GM12878 (cell line): ENCODE measurements at regions not wholly inside any gene's neighbourhood (a gene's known extent, or its start where the extent isn't known, plus 50 kb on each side); places are given as distances from the start of the nearest gene placed in this dataset.
"Not testable (repeated sequence)": the region's sequence is repeated elsewhere in the genome, so short reads cannot be mapped to it uniquely, and the experiment has no call there.

ENCODE experiments used
- ATAC-seq: fragments of 200-7000 bp; cut with Tn5 transposase; 3 replicates; pipeline ENCODE4 v1.9.1; 2020; ENCODE audit warnings: mild to moderate bottlenecking, moderate library complexity
- BruUV-seq: library from RNA; stranded (reverse); fragments of 400-500 nt; replicated peaks from 2 replicates; lab custom pipeline; 2021; lab: Mats Ljungman, UMichigan
- CTCF ChIA-PET: fragments of 300-600 bp; sonication (Branson Sonifier 250); formaldehyde crosslinking; extraction: SDS; loops from one replicate; lab custom pipeline; 2021; ENCODE audit warnings: inconsistent platforms; lab: Yijun Ruan, JAX
- POLR2A ChIA-PET: fragments of 350-600 bp; formaldehyde crosslinking; extraction: SDS; loops from one replicate; lab custom pipeline; 2021; ENCODE audit warnings: inconsistent platforms; lab: Charles Lee
- RAD21 ChIA-PET: fragments of 300-600 bp; sonication (Branson Sonifier 250); formaldehyde crosslinking; loops from one replicate; lab custom pipeline; 2023; ENCODE audit warnings: antibody characterized with exemption; ENCODE audit not compliant: unreplicated experiment; lab: Charles Lee
- SMC1A ChIA-PET: fragments of 300-600 bp; sonication (Branson Sonifier 250); formaldehyde crosslinking; loops from one replicate; lab custom pipeline; 2023; ENCODE audit not compliant: unreplicated experiment, uncharacterized antibody; lab: Charles Lee
- DNase-seq: peaks from one replicate; pipeline ENCODE4 v3.0.0-alpha.2; 2011; ENCODE audit warnings: low read depth, low spot score
- FAIRE-seq: peaks from 3 replicates; lab custom pipeline; 2011; peaks lifted over from hg19 to GRCh38; lab: Jason Lieb, UNC
- H2AFZ ChIP-seq: 2 replicates; pipeline ENCODE4 v1.6.0; 2011; ENCODE audit warnings: low read depth, low read length, control low read depth; ENCODE audit not compliant: control insufficient read depth
- H3K27ac ChIP-seq: 2 replicates; pipeline ENCODE4 v1.5.1; 2011; ENCODE audit warnings: control low read depth; ENCODE audit not compliant: control insufficient read depth, insufficient read depth
- H3K27me3 ChIP-seq, 2 experiments: replicated peaks in 1 of 2; 2 replicates each; pipeline versions ENCODE4 v1.6.0 to v1.6.1; 2011; ENCODE audit warnings: low read length in 1 of 2; ENCODE audit not compliant: control insufficient read depth in 2 of 2, insufficient read depth in 2 of 2
- H3K36me3 ChIP-seq, 2 experiments: 2 replicates each; pipeline ENCODE4 v1.5.1; 2011; ENCODE audit warnings: low read length in 1 of 2; ENCODE audit not compliant: control insufficient read depth in 2 of 2, insufficient read depth in 2 of 2
- H3K4me1 ChIP-seq: 2 replicates; pipeline ENCODE4 v1.6.1; 2011; ENCODE audit warnings: mild to moderate bottlenecking, low read length, moderate library complexity, mixed read lengths; ENCODE audit not compliant: control insufficient read depth, insufficient read depth
- H3K4me2 ChIP-seq: 2 replicates; pipeline ENCODE4 v1.6.0; 2011; ENCODE audit warnings: control low read depth; ENCODE audit not compliant: control insufficient read depth, insufficient read depth
- H3K4me3 ChIP-seq: fragments of 200-600 bp; sonication (generic); 2 replicates; pipeline ENCODE4 v1.5.1; 2016
- H3K79me2 ChIP-seq: 2 replicates; pipeline ENCODE4 v1.6.0; 2011; ENCODE audit warnings: low read length; ENCODE audit not compliant: control insufficient read depth, insufficient read depth
- H3K9ac ChIP-seq: 2 replicates; pipeline ENCODE4 v1.8.0; 2011; ENCODE audit warnings: low read length, control low read depth, mixed read lengths; ENCODE audit not compliant: control insufficient read depth, insufficient read depth
- H3K9me3 ChIP-seq: replicated peaks from 3 replicates; pipeline ENCODE4 v1.5.1; 2011; ENCODE audit warnings: mild to moderate bottlenecking, low read length; ENCODE audit not compliant: control insufficient read depth, insufficient read depth
- H4K20me1 ChIP-seq: 2 replicates; pipeline ENCODE4 v1.6.0; 2011; ENCODE audit not compliant: control insufficient read depth, insufficient read depth
- ATF7 ChIP-seq: fragments of 450-650 bp; IDR thresholded peaks from 2 replicates; pipeline ENCODE4 v1.6.1; 2016; ENCODE audit warnings: low read depth, mild to moderate bottlenecking
- BCL11A ChIP-seq: IDR thresholded peaks from 2 replicates; pipeline ENCODE4 v1.6.1; 2011; ENCODE audit warnings: low read depth, low read length
- CUX1 ChIP-seq: IDR thresholded peaks from 2 replicates; pipeline ENCODE4 v1.6.1; 2012; ENCODE audit warnings: improper control_type of control experiment, low read depth, low read length; ENCODE audit not compliant: insufficient replicate concordance
- IRF3 ChIP-seq: fragments of 450-650 bp; IDR thresholded peaks from 2 replicates; pipeline ENCODE4 v1.6.1; 2014; ENCODE audit warnings: mild to moderate bottlenecking
- IRF4 ChIP-seq: IDR thresholded peaks from 2 replicates; pipeline ENCODE4 v1.6.1; 2011; ENCODE audit warnings: low read depth, low read length
- MLLT1 ChIP-seq: fragments of 450-650 bp; IDR thresholded peaks from 2 replicates; pipeline ENCODE4 v1.6.1; 2016; ENCODE audit warnings: mild to moderate bottlenecking
- RAD21 ChIP-seq: IDR thresholded peaks from 2 replicates; pipeline ENCODE4 v1.6.1; 2011; ENCODE audit warnings: mild to moderate bottlenecking, low read depth, low read length, moderate library complexity; ENCODE audit not compliant: insufficient read depth
- RELB ChIP-seq: fragments of 450-650 bp; IDR thresholded peaks from 2 replicates; pipeline ENCODE4 v1.6.1; 2017; ENCODE audit warnings: low read depth, mild to moderate bottlenecking, moderate library complexity
- SUPT20H ChIP-seq: IDR thresholded peaks from 2 replicates; pipeline ENCODE4 v1.6.1; 2011; ENCODE audit warnings: low read depth, mild to moderate bottlenecking, low read length, moderate library complexity, borderline replicate concordance; ENCODE audit not compliant: control insufficient read depth
- TARDBP ChIP-seq: IDR thresholded peaks from 2 replicates; pipeline ENCODE4 v1.6.1; 2016; ENCODE audit warnings: borderline replicate concordance
- TCF12 ChIP-seq: IDR thresholded peaks from 2 replicates; pipeline ENCODE4 v1.6.1; 2011; ENCODE audit warnings: low read depth, mild to moderate bottlenecking, low read length
- WGBS: methylation state at CpG from one replicate; pipeline ENCODE4 v1.1.6; 2016; ENCODE audit warnings: low lambda C conversion rate; ENCODE audit not compliant: insufficient replicate concordance, insufficient coverage; ENCODE audit errors: missing lambda C conversion rate; 5-methylcytosine and 5-hydroxymethylcytosine counted together
- in situ Hi-C: fragments of 300-500 bp; cut with MboI; formaldehyde crosslinking; loops from 9 replicates; pipeline ENCODE4 v1.14.3; 2018; ENCODE audit warnings: mixed read lengths
- intact Hi-C: fragments of 100-400 bp; cut with micrococcal nuclease; formaldehyde crosslinking; loops from one replicate; pipeline ENCODE4 v1.14.2; 2022; ENCODE audit not compliant: unreplicated experiment

GRCh38 chr2:234382131-234382530 is 114.8 kb downstream of the ARL4C start (continued):
- TF ChIP-seq TARDBP (no peak), RAD21 (no peak), CUX1 (no peak), ATF7 (no peak), TCF12 (no peak), MLLT1 (no peak), BCL11A (no peak), IRF3 (no peak), RELB (no peak), IRF4 (no peak), SUPT20H (no peak)

- H3K9me3 ChIP-seq, H3K27ac ChIP-seq, SMC1A ChIA-PET, H2AFZ ChIP-seq, POLR2A ChIA-PET, FAIRE-seq, H3K4me2 ChIP-seq, intact Hi-C loops, DNase-seq, H3K9ac ChIP-seq, H4K20me1 ChIP-seq, RAD21 ChIA-PET, in situ Hi-C loops, H3K27me3 ChIP-seq, H3K4me1 ChIP-seq, ATAC-seq, H3K4me3 ChIP-seq, H3K79me2 ChIP-seq, H3K36me3 ChIP-seq, BruUV-seq, CTCF ChIA-PET: not testable (repeated sequence)
- 65% methylated on average over 2 of the region's 2 CpGs for WGBS
Observed at GRCh38 chr2:234378958-234379357, 117.9 kb downstream of the ARL4C start.
